Suppressor macrophage treated with lipopolysaccharide for 1 hour (primary cell): ENCODE measurements at regions not wholly inside any gene's neighbourhood (a gene's known extent, or its start where the extent isn't known, plus 50 kb on each side); places are given as distances from the start of the nearest gene placed in this dataset.

Experiments
- DNase-seq, 3 donors: peaks; one replicate each; pipeline ENCODE4 v3.0.0-alpha.2; 2020 to 2022

DNA sequence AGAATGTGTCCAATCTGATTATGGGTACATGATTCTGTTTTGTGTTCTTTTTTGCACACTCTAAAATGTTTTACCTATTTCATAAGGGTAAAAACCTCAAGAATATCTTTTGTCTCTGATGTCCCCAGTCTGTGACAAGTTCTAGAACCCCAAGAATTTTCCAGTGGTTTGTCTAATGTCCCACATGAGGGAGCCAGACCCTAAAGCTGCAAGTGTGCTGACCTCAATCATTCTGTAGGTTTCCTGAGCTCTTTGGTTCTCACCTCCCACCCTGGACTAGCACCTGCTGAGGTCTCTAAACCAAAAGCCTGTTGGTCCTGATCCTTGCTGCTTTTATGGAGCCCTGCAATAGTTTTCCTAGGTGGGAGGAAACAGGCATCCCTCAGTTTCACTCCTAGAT, 149.8 kb upstream of the MPPED2 start:
- DNase-seq = no peak

DNA sequence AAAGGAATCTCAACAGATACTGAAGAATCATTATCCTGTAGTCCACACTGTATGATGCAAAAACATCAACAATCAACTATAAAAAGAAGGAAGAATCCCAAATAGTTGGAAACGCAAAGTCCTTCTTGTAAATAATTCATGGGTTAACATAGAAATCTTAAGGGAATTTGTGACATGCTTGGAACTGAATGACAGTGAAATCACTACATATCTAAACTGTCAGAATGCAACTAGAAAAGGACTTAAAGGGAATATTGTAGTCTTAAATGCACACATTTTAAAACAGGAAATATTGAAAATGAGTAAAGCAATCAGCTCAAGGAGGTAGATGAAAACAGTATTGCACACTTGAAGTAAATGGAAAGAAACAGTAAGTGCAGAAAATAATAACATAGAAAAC, 147.6 kb upstream of the MPPED2 start:
- DNase-seq = no peak

- no peak for DNase-seq
These were observed 143.9 kb upstream of the MPPED2 start for GRCh38 chr11:30730011-30730410.

GRCh38 chr11:30729187-30729713, 143.1 kb upstream of the MPPED2 start:
- DNase-seq = no peak

- DNase-seq = no peak
These were observed 139.6 kb upstream of the MPPED2 start for GRCh38 chr11:30725645-30726195.

DNA sequence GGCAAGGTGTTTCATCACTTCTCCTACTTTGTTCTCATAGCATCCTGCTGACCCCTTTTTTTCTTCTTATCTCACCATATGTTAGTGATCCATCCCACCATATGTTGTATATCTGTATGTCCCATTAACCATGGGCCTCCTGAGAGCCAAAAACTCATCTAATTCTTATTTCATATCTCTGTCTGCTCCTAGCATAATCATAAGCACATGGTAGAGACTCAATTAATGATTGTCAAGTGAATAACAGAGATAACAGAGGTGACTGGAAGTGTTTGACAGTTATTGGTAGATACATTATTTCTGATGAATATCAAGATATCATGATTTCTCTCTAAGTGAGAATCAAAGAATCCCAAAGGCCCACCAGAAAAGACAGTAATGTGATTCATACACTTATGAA, 138.1 kb upstream of the MPPED2 start:
- no peak for DNase-seq

DNA sequence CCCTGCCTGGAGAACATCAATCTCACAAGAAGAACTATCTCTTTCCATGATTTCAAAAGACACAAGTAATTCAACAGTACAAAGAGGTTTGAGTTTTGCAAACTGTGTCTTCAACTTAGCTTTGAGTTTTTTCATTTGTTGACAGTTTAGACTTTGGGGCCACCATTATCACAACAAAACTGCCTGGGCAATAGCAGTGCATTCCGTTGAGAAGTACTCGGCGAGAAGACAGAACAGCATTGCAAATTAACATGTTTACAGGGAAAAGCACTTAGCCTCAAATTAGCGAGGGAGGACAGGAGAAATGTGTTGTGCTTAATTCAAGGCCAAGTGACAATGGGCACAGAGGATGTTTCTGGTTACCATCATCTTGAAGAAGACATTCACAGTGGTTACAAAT, 133.2 kb upstream of the MPPED2 start:
- no peak for DNase-seq

- no peak for DNase-seq
These were observed 131.5 kb upstream of the MPPED2 start for GRCh38 chr11:30717641-30718040.

DNA sequence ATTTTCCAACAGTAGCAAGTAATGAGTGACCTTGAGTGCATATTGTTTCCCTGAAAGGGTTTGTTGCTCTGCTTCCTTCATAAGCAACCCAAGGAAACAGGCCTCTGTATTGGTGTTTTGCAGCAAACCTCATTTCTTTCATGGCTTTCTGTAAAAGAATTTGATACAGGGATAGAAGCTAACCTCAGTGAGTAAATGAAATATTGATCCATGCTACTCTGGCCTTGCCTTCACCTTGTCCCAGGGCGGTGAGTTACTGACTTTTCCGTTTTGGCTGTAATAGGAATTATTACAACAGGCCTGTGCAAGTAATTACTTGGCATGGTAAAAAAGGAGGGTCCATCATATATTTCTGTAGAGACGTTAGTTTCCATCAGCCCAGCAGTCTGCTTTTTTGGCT, 130.9 kb upstream of the MPPED2 start:
- DNase-seq = no peak

DNA sequence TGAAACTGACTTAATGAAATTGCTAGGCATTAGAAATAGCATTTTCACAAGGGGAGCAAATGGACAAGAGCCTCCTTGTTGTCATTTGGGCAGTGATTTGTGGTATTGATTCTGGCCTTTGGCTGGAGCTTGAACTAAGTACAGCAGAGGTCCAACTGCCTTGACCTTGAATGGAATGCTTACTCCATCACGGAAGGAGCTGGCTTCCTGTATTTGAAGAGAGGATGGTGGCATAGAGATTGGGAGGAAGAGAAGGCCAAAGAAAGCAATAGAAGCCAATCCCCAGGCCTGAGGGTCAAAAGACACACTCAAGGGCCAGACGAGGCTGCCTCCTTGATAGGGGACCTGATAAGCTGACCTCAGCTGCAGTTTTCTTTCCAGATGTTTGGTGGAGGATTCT, 126.6 kb upstream of the MPPED2 start:
- no peak for DNase-seq

DNA sequence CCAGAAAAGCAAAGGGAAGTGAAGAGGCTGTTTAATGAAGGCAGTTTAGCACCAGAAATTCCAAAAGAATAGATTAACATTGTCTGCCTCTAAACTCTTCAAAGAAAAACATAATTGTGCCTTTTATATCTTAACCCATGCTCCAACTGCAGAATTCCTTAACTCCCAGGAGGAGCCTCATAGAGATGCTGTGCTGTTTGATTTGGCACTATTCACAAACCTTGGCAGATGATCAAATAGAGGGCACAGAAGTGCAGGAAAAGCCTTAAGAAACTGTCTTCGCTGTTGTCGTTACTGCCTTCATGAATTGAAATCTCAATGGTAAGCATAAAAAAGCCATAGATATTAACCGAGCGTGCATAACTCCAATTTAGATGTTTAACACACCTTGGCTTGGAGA, 124.1 kb upstream of the MPPED2 start:
- no peak for DNase-seq

GRCh38 chr11:30707110-30707509, 121.0 kb upstream of the MPPED2 start:
- DNase-seq = no peak

DNA sequence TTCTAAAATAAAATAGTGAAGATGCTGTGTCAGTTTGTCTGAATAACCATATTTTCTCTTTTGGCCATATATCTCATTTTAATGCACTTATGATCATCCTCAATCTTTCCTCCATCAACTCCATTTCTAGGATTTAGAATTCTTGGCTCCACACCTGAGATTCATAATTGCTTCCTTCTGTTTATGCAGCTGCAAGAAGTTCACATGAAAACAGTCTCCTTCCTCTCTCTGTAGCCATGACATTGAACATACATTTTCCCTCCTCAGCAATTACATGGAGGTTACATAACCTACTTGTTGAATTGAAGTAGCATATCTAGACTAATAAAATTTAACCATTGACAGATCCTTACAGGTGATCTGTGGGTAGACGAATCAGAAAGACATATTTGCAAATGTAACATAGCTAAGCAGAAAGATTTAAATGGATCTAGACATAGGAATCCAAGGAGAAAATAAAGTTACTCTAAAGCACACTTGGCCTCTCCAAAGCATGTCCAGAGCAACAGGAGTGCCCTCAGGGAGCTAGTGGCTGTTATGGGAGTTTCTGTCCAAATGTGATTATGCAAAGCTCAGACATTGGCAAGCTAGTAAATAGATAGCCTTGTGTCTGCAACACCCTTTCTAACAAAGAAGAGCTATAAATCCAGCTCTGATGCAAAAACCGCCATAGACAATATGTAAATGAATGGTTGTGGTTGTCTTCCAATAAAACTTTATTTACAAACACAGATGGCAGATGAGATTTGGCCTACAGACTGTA, 119.9 kb upstream of the MPPED2 start:
- DNase-seq = no peak

GRCh38 chr11:30698425-30698824, 112.3 kb upstream of the MPPED2 start:
- no peak for DNase-seq

DNA sequence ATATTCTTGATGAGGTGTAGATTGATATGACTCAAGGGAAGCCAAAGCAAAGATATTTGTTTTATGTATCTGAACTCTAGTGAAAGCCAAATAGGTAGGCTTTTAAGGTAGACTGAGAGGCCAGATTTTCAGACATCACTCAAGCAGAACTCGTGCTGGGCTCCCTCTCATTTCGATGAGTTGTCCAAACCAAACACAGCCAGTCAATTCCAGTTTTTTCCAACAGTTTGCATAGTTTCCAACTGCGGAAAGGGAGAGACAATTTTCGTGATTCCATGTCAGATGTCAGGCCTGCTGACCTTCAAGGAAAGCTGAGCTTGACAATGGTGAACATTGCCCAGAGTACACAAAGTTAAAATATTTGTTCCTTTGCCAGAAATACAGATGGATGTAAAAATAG, 110.9 kb upstream of the MPPED2 start:
- no peak for DNase-seq

GRCh38 chr11:30684772-30685171, 98.6 kb upstream of the MPPED2 start:
- DNase-seq = no peak

GRCh38 chr11:30683176-30683575, 97.0 kb upstream of the MPPED2 start:
- no peak for DNase-seq

- DNase-seq = peak in 2 of 3 donors; percentile 5 to 18
These were observed 80.7 kb upstream of the MPPED2 start for GRCh38 chr11:30666817-30667216.

- no peak for DNase-seq
These were observed 78.9 kb upstream of the MPPED2 start for GRCh38 chr11:30665067-30665466.

DNA sequence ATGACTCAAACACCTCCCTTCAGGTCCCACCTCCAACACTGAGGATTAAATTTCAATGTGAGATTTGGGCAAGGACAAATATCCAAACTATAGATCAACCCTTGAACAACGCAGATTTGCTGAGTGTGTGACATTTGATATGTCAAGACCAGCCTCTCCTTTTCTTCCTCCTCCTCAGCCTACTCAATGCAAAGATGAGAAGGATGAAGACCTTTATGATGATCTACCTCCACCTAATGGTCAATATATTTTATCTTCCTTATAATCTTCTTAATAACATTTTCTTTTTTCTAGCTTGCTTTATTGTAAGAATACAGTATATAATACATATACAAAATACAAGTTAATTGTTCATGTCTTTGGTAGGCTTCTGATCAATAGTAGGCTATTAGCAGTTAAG, 67.5 kb upstream of the MPPED2 start:
- peak in 1 of 3 donors; percentile 26 for DNase-seq

GRCh38 chr11:30652801-30653200, 66.6 kb upstream of the MPPED2 start:
- no peak for DNase-seq

DNA sequence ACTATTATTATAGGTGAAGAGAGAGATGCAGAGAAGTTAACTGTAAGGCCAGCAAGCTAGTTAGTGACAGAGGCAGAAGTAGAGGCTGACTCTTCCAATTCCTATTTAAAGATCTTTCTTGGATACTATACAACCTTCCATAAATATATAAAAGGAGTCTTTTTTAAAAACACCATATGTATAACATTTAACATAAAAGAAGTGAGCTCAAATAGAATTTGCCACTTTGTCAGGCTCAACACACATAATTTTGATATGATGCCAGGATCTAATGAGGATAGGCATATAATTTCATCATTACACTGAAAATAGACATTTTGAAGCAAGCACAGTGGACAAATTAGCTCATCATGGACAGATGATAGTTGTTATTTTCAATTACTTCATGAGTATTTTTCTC, 64.1 kb upstream of the MPPED2 start:
- DNase-seq = no peak
